GM12874 (cell line): ENCODE measurements at regions not wholly inside any gene's neighbourhood (a gene's known extent, or its start where the extent isn't known, plus 50 kb on each side); places are given as distances from the start of the nearest gene placed in this dataset.

ENCODE experiments used
- CTCF ChIP-seq: IDR thresholded peaks from 2 replicates; pipeline ENCODE4 v1.5.1; 2011; ENCODE audit warnings: low read depth, mild to moderate bottlenecking, control low read depth, low read length, moderate library complexity; ENCODE audit not compliant: insufficient read depth

- TF ChIP-seq CTCF, result no peak
These were observed 110.0 kb upstream of the EYS start for GRCh38 chr6:65816991-65817390.

GRCh38 chr6:65814071-65814470, 107.0 kb upstream of the EYS start:
- TF ChIP-seq CTCF, result no peak

DNA sequence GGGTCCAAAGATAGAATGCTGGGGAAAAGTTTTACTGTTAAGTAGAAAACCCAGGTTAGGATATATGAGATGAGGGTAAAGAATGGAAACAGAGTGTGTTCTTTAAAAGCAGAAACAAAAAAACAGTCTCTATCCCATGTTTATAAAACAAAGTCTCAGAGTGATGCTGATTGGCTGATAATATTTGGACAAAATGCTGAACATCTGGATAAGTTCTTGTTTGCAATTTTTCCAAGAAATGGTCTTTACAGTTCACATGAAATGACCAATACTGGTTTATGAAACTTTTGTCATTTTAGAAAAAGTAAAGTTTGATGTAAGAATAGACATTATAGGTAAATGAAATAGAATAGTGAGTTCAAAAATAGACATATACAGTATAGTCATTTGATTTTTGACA, 96.2 kb upstream of the EYS start:
- TF ChIP-seq CTCF, result no peak

- no peak for TF ChIP-seq CTCF
These were observed 92.4 kb upstream of the EYS start for GRCh38 chr6:65799389-65799788.

DNA sequence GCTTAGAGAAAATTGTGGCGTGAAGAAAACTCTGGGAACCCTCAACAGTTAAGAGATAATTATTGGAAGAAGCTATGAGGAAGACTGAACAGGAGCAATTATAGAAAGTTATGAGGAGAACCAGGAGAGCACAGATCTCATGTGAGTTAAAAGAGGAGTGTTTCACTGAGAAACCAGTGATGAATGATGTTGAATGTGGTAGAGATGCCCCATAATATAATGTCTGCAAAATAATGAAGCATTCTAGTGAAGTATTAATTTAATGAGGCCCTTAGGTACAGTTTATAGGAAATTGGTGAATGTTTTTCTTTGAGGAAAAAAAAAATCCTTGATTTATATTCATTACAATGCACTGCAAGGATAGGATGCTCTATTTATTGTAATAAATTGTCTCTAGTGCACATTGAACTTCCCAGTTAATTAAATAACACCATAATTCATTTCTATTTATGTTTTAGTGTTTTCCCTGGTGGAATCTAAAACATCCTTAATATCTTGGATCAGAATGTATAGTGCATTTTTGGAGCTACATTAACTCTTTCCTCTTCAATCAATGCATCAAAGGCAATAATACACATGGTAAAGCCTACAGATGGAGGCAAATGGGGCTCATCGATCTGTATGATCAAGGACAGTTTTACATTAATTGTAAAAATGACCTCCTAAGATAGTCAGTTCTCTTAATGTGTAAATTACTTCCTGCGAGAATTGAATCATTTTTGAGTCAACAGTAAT, 91.4 kb upstream of the EYS start:
- no peak for TF ChIP-seq CTCF

DNA sequence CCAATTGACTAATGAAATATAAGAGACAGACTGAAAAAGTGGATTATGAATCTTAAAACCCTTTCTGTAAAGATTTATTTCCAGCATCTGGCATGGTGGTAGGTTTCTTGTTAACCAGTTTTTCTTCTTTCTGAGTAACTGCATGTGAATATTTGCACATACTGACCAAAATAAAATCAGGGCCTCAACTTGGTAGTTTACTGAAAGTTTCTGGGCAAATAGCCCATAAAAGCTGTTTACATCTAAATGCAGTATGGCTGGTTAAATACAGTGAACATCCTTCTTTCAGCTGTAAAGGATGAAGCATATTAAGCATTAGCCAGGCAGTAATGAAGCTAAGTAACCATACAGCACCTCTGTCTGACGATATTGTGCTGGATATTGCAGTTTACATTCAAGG, 83.6 kb upstream of the EYS start:
- TF ChIP-seq CTCF, result no peak

GRCh38 chr6:65787787-65788186, 80.8 kb upstream of the EYS start:
- no peak for TF ChIP-seq CTCF
